ENCODE measurements at regions not wholly inside any gene's neighbourhood (a gene's known extent, or its start where the extent isn't known, plus 50 kb on each side); places are given as distances from the start of the nearest gene placed in this dataset.

GRCh38 chr5:165076686-165077085 lies 1571.3 kb downstream of the MAT2B start:
- TF ChIP-seq POLR2A (IDR thresholded peaks at IDR 0.05; ENCODE audit: low read length) (no peak), GATA1 (IDR thresholded peaks at IDR 0.05; ENCODE audit: low read depth, low read length) (no peak)
